ENCODE measurements at regions not wholly inside any gene's neighbourhood (a gene's known extent, or its start where the extent isn't known, plus 50 kb on each side); places are given as distances from the start of the nearest gene placed in this dataset.

DNA sequence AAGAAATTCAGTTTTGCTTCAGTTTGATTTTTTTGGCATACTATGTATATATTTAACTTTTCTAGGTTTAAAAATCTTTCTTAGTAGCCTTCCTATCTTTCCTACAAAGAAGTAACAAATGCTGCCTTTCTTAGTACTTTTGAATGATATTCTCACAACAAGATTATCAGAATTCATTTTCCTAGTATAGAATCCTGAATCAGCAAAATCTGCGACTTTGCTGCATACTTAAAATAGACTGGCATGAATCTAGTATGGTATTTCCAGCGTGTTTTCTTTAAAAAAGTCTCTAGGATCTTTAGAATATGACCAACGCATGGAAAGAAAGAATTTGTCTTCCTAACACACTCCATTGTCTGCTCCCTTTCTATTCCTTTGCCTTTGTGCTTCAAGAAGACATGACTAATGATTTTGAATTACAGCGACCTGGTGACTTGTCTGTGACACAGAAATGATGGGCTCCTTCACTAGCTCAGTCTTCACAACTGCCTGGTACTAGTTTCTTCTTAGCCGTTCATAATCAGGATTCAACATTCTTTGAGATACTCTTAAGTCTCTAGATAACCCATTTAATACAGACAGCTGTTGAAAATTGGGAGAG is 349.8 kb downstream of the PPARGC1A start:
- no peak overlapping the region for H2AK5ac ChIP-seq (ENCODE audit: low read depth, low read length)
- no peak overlapping the region for H3K4ac ChIP-seq (ENCODE audit: low read depth, low read length)
- H2BK120ac ChIP-seq (ENCODE audit: low read depth, low read length), result no peak overlapping the region
- dilution Hi-C loops (cut with HindIII; ENCODE audit: low sequenced_read_pairs, unreplicated experiment) (no loop called here), intact Hi-C loops (cut with micrococcal nuclease) (no loop called here), in situ Hi-C loops (cut with MboI; ENCODE audit: low sequenced_read_pairs) (no loop called here)
- ChIA-PET CTCF (no interaction called here), POLR2A (ENCODE audit: unreplicated experiment) (no interaction called here)
- H2BK5ac ChIP-seq (ENCODE audit: low read depth, low read length, poor library complexity, severe bottlenecking), result no peak overlapping the region
- no peak overlapping the region for H2BK15ac ChIP-seq (ENCODE audit: low read depth, low read length)
- no peak overlapping the region for H3K56ac ChIP-seq (ENCODE audit: extremely low read depth, insufficient read depth, low read length)
- H3K27ac ChIP-seq (ENCODE audit: insufficient read depth, low read length), result no peak overlapping the region
- no peaks in the 10 kb centered on the region for H3K36me3 ChIP-seq (ENCODE audit: control insufficient read depth, insufficient read depth, low read length)
- no TSS peak for BruUV-seq (replicated peaks)
- H3K9me1 ChIP-seq (ENCODE audit: insufficient read depth, low read length), result no peaks in the 10 kb centered on the region
- TF ChIP-seq BHLHE40 (IDR thresholded peaks at IDR 0.05; ENCODE audit: low read depth, low read length) (no peak), MXI1 (IDR thresholded peaks at IDR 0.05; ENCODE audit: borderline replicate concordance, low read depth, low read length) (no peak), MAFK (IDR thresholded peaks at IDR 0.05; ENCODE audit: low read depth, low read length) (peak; percentile 68), POLR2A (IDR thresholded peaks at IDR 0.05; ENCODE audit: low read depth, low read length) (no peak), NFE2L2 (IDR thresholded peaks at IDR 0.05; ENCODE audit: low read depth, low read length) (no peak), RFX5 (IDR thresholded peaks at IDR 0.05; ENCODE audit: low read depth, low read length) (no peak)
- no peak overlapping the region for H4K8ac ChIP-seq (ENCODE audit: low read depth in 2 of 2, low read length in 2 of 2)
- ATAC-seq (ENCODE audit: low read depth) (no peak), DNase-seq (no peak)
- H4K20me1 ChIP-seq (ENCODE audit: insufficient read depth, low read length), result no peaks in the 10 kb centered on the region
- no peak overlapping the region for H2BK20ac ChIP-seq (ENCODE audit: low read depth, low read length)
- no peak overlapping the region for H2AK9ac ChIP-seq (replicated peaks; ENCODE audit: low read depth, low read length, poor library complexity)
- H3K27me3 ChIP-seq (ENCODE audit: control insufficient read depth, insufficient read depth, low read length), result no peaks in the 10 kb centered on the region
- no peak overlapping the region for H4K5ac ChIP-seq (ENCODE audit: low read depth, low read length)
- H3K9me3 ChIP-seq (ENCODE audit: control insufficient read depth, insufficient read depth, low read length), result no peaks in the 10 kb centered on the region
- H3K23ac ChIP-seq (ENCODE audit: low read depth, low read length), result no peak overlapping the region
- no peak overlapping the region for H2AFZ ChIP-seq (replicated peaks; ENCODE audit: low read length, poor library complexity)
- WGBS, 2 experiments (ENCODE audit: extremely low coverage in 2 of 2, insufficient read length in 1 of 2), result no CpG with 5 or more reads among the region's 5 CpGs
- no peak overlapping the region for H3K4me2 ChIP-seq (ENCODE audit: low read depth, low read length)
- no peaks in the 10 kb centered on the region for H3K79me1 ChIP-seq (ENCODE audit: low read depth in 1 of 2, low read length in 2 of 2)
- no peaks in the 10 kb centered on the region for H3K4me1 ChIP-seq (ENCODE audit: control insufficient read depth, insufficient read depth, low read length)
- H3K18ac ChIP-seq (ENCODE audit: low read depth, low read length), result no peak overlapping the region
- H3K14ac ChIP-seq (replicated peaks; ENCODE audit: low read depth, low read length), result no peak overlapping the region
- H4K91ac ChIP-seq (ENCODE audit: insufficient read depth, low read depth, low read length), result no peak overlapping the region
- no peak overlapping the region for H3K9ac ChIP-seq (ENCODE audit: low read depth, low read length)
- H3K4me3 ChIP-seq (ENCODE audit: insufficient read depth, low read depth, low read length), result no peak overlapping the region
